Body of pancreas (tissue), 4 donors: ENCODE measurements at regions not wholly inside any gene's neighbourhood (a gene's known extent, or its start where the extent isn't known, plus 50 kb on each side); places are given as distances from the start of the nearest gene placed in this dataset.

Experiments used
- ATAC-seq: fragments of 150-250 bp; one replicate; pipeline ENCODE4 v1.9.1; 2016
- DNase-seq, 4 donors: peaks; one replicate each; pipeline ENCODE4 v3.0.0-alpha.2; 2019
- H3K27ac ChIP-seq, 4 donors: fragments of 200-600 bp; sonication (generic); 1 replicate in 3 of 4; 2 replicates in 1 of 4; pipeline versions ENCODE4 v1.5.1 to v1.6.1; 2016 to 2019; ENCODE audit warnings: mild to moderate bottlenecking in 1 of 4, mixed read lengths in 1 of 4, moderate library complexity in 1 of 4
- H3K27me3 ChIP-seq, 2 donors: fragments of 200-600 bp; sonication (generic); one replicate each; pipeline ENCODE4 v1.6.0; 2016; ENCODE audit warnings: mild to moderate bottlenecking in 1 of 2
- H3K36me3 ChIP-seq, 2 donors: fragments of 200-600 bp; sonication (generic); replicated peaks in 1 of 2; 2 replicates each; pipeline ENCODE4 v1.5.1; 2016; ENCODE audit warnings: low read depth in 2 of 2; ENCODE audit not compliant: insufficient read depth in 1 of 2
- H3K4me1 ChIP-seq: fragments of 200-600 bp; sonication (generic); one replicate; pipeline ENCODE4 v1.6.0; 2016
- H3K4me3 ChIP-seq, 2 donors: fragments of 200-600 bp; sonication (generic); 1 replicate in 1 of 2; 2 replicates in 1 of 2; pipeline ENCODE4 v1.5.1; 2016 to 2019
- H3K9me3 ChIP-seq, 3 donors: fragments of 200-600 bp; sonication (generic); 1 replicate in 2 of 3; 2 replicates in 1 of 3; pipeline ENCODE4 v1.5.1; 2016
- POLR2A ChIP-seq, 3 donors: fragments of 450-650 bp; IDR thresholded peaks; one replicate each; pipeline ENCODE4 v1.6.1; 2016; ENCODE audit warnings: antibody characterized with exemption in 3 of 3, mild to moderate bottlenecking in 2 of 3
- WGBS, 2 donors: methylation state at CpG; one replicate each; pipeline ENCODE4 v1.1.5; 2017; 5-methylcytosine and 5-hydroxymethylcytosine counted together
- intact Hi-C: fragments of 100-400 bp; cut with DNase I; formaldehyde crosslinking; loops from one replicate; pipeline ENCODE4 v1.15.1; 2023
- TF ChIP-seq, protein P1 (sequence below), 7 experiments: fragments of 450-650 bp in 4 of 7; fragments of 200-600 bp in 3 of 7; sonication (generic) in 3 of 7; IDR thresholded peaks; one replicate each; pipeline ENCODE4 v1.5.1; 2016 to 2019; ENCODE audit warnings: antibody characterized with exemption in 7 of 7

- Histone ChIP-seq H3K27ac (no peak overlapping the region), H3K4me1 (no peaks in the 10 kb centered on the region), H3K4me3 (no peak overlapping the region), H3K36me3 (no peaks in the 10 kb centered on the region), H3K27me3 (no peaks in the 10 kb centered on the region), H3K9me3 (no peaks in the 10 kb centered on the region)
- TF ChIP-seq, protein P1, sequence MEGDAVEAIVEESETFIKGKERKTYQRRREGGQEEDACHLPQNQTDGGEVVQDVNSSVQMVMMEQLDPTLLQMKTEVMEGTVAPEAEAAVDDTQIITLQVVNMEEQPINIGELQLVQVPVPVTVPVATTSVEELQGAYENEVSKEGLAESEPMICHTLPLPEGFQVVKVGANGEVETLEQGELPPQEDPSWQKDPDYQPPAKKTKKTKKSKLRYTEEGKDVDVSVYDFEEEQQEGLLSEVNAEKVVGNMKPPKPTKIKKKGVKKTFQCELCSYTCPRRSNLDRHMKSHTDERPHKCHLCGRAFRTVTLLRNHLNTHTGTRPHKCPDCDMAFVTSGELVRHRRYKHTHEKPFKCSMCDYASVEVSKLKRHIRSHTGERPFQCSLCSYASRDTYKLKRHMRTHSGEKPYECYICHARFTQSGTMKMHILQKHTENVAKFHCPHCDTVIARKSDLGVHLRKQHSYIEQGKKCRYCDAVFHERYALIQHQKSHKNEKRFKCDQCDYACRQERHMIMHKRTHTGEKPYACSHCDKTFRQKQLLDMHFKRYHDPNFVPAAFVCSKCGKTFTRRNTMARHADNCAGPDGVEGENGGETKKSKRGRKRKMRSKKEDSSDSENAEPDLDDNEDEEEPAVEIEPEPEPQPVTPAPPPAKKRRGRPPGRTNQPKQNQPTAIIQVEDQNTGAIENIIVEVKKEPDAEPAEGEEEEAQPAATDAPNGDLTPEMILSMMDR (IDR thresholded peaks at IDR 0.05), result no peak
- TF ChIP-seq POLR2A (IDR thresholded peaks at IDR 0.05), result no peak
- no peak for ATAC-seq
- 84 to 96% methylated on average over 4 of the region's 4 CpGs for WGBS, 2 donors
- no peak for DNase-seq
- intact Hi-C loops, result no loop called here
Measured at GRCh38 chr1:182275271-182275670, 116.3 kb downstream of the GLUL start.

- no peaks in the 10 kb centered on the region for H3K36me3 ChIP-seq
- no peaks in the 10 kb centered on the region for H3K9me3 ChIP-seq
- no peaks in the 10 kb centered on the region for H3K27me3 ChIP-seq
- ATAC-seq, result no peak
- no peak overlapping the region for H3K27ac ChIP-seq
- H3K4me3 ChIP-seq, result no peak overlapping the region
- TF ChIP-seq, protein P1 (IDR thresholded peaks at IDR 0.05), result no peak
- no peak for TF ChIP-seq POLR2A (IDR thresholded peaks at IDR 0.05)
- no peak for DNase-seq
- intact Hi-C loops, result no loop called here
- no peaks in the 10 kb centered on the region for H3K4me1 ChIP-seq
- 89 to 91% methylated on average over 6 of the region's 6 CpGs for WGBS, 2 donors
Measured at GRCh38 chr1:182274618-182275017, 117.0 kb downstream of the GLUL start.

GRCh38 chr1:182270731-182271130, 120.9 kb downstream of the GLUL start:
- Histone ChIP-seq H3K4me3 (no peak overlapping the region), H3K27ac (no peak overlapping the region), H3K27me3 (no peaks in the 10 kb centered on the region), H3K36me3 (no peaks in the 10 kb centered on the region), H3K9me3 (no peaks in the 10 kb centered on the region), H3K4me1 (no peaks in the 10 kb centered on the region)
- TF ChIP-seq, protein P1 (IDR thresholded peaks at IDR 0.05), result no peak
- TF ChIP-seq POLR2A (IDR thresholded peaks at IDR 0.05), result no peak
- no peak for ATAC-seq
- WGBS, 2 donors, result 50 to 72% methylated on average over 1 of the region's 1 CpG
- intact Hi-C loops, result no loop called here
- no peak for DNase-seq

GRCh38 chr1:182269097-182269496, 122.5 kb downstream of the GLUL start:
- no peaks in the 10 kb centered on the region for H3K27me3 ChIP-seq
- DNase-seq (no peak), ATAC-seq (no peak)
- no peaks in the 10 kb centered on the region for H3K36me3 ChIP-seq
- H3K4me1 ChIP-seq, result no peaks in the 10 kb centered on the region
- TF ChIP-seq POLR2A (IDR thresholded peaks at IDR 0.05), result no peak
- TF ChIP-seq, protein P1 (IDR thresholded peaks at IDR 0.05), result no peak
- 91 to 93% methylated on average over 3 of the region's 3 CpGs for WGBS, 2 donors
- intact Hi-C loops, result no loop called here
- no peak overlapping the region for H3K4me3 ChIP-seq
- no peaks in the 10 kb centered on the region for H3K9me3 ChIP-seq
- H3K27ac ChIP-seq, result no peak overlapping the region

DNA sequence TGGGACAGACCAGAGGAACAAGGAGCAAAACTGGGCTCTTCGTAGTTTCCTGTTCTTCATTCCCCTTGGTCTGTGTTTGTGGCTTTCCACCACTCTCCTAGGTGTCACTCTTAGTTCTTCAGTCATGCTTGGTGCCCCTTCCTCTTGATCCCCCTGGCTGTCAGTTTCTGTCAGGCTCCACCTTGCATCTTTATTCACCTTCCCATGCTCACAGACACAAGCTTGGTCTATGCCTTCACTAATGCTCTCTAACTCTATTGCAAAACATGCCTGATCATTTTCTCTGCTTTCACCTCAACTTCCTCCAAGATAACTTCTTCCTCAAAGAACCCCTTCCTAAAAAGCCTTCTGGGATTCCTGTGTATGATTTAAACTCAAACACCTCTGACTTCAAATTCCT, 122.9 kb downstream of the GLUL start:
- 80 to 90% methylated on average over 1 of the region's 1 CpG for WGBS, 2 donors
- DNase-seq, result no peak
- H3K4me3 ChIP-seq, result no peak overlapping the region
- H3K4me1 ChIP-seq, result no peaks in the 10 kb centered on the region
- no peak overlapping the region for H3K27ac ChIP-seq
- no peaks in the 10 kb centered on the region for H3K27me3 ChIP-seq
- intact Hi-C loops, result no loop called here
- TF ChIP-seq, protein P1 (IDR thresholded peaks at IDR 0.05), result no peak
- TF ChIP-seq POLR2A (IDR thresholded peaks at IDR 0.05), result no peak
- H3K36me3 ChIP-seq, result no peaks in the 10 kb centered on the region
- H3K9me3 ChIP-seq, result no peaks in the 10 kb centered on the region
- no peak for ATAC-seq
